CD4-positive, CD25-positive, alpha-beta regulatory T cell (primary cell): ENCODE measurements at regions not wholly inside any gene's neighbourhood (a gene's known extent, or its start where the extent isn't known, plus 50 kb on each side); places are given as distances from the start of the nearest gene placed in this dataset.
A peak's percentile ranks its signal among the peaks of the same experiment; 100 is the strongest.
"Not testable (repeated sequence)": the region's sequence is repeated elsewhere in the genome, so short reads cannot be mapped to it uniquely, and the experiment has no call there.

ENCODE experiments used
- ATAC-seq, 2 donors: fragments of 150-1000 bp; cut with Tn5 transposase; one replicate each; pipeline ENCODE4 v1.10.0; 2021; ENCODE audit warnings: low read depth in 2 of 2, moderate number of reproducible peaks in 2 of 2, moderate library complexity in 1 of 2
- DNase-seq, 3 donors: peaks; one replicate each; pipeline versions ENCODE4 v3.0.0 to v3.0.0-alpha.2; 2012 to 2022; ENCODE audit warnings: mixed read lengths in 1 of 3
- H3K27ac ChIP-seq: one replicate; pipeline ENCODE4 v1.7.0; 2013; ENCODE audit warnings: mild to moderate bottlenecking, low read length; ENCODE audit not compliant: insufficient read depth, poor library complexity, severe bottlenecking
- H3K27me3 ChIP-seq: one replicate; pipeline ENCODE4 v1.7.0; 2013; ENCODE audit warnings: low read length; ENCODE audit not compliant: control insufficient read depth, insufficient read depth
- H3K36me3 ChIP-seq: one replicate; pipeline ENCODE4 v1.7.0; 2013; ENCODE audit warnings: mild to moderate bottlenecking, low read length, moderate library complexity; ENCODE audit not compliant: control insufficient read depth, insufficient read depth
- H3K4me1 ChIP-seq: 2 replicates; pipeline ENCODE4 v1.7.0; 2013; ENCODE audit warnings: mild to moderate bottlenecking, low read length; ENCODE audit not compliant: insufficient read depth, control insufficient read depth, poor library complexity, severe bottlenecking
- H3K4me3 ChIP-seq: one replicate; pipeline ENCODE4 v1.7.0; 2013; ENCODE audit warnings: low read depth, mild to moderate bottlenecking, low read length, moderate library complexity
- H3K9me3 ChIP-seq, 2 experiments: 1 replicate in 1 of 2; 2 replicates in 1 of 2; pipeline ENCODE4 v1.7.0; 2013; ENCODE audit warnings: low read length in 2 of 2, mild to moderate bottlenecking in 1 of 2, moderate library complexity in 1 of 2; ENCODE audit not compliant: control insufficient read depth in 2 of 2
- H3K27ac Mint-ChIP-seq, 3 donors: one replicate each; pipeline ENCODE4 v1.8.0; 2020 to 2022; ENCODE audit warnings: mild to moderate bottlenecking in 3 of 3, mixed read lengths in 3 of 3, moderate library complexity in 2 of 3
- H3K27me3 Mint-ChIP-seq: one replicate; pipeline ENCODE4 v1.8.0; 2022; ENCODE audit warnings: mild to moderate bottlenecking, mixed read lengths
- H3K36me3 Mint-ChIP-seq: one replicate; pipeline ENCODE4 v1.8.0; 2020; ENCODE audit warnings: mixed read lengths
- H3K4me1 Mint-ChIP-seq, 4 donors: one replicate each; pipeline ENCODE4 v1.8.0; 2020 to 2022; ENCODE audit warnings: mixed read lengths in 4 of 4, mild to moderate bottlenecking in 1 of 4
- H3K4me3 Mint-ChIP-seq, 4 donors: one replicate each; pipeline ENCODE4 v1.8.0; 2020 to 2022; ENCODE audit warnings: mild to moderate bottlenecking in 4 of 4, mixed read lengths in 4 of 4, moderate library complexity in 3 of 4
- H3K9me3 Mint-ChIP-seq, 7 donors: one replicate each; pipeline ENCODE4 v1.8.0; 2020 to 2022; ENCODE audit warnings: mixed read lengths in 7 of 7, mild to moderate bottlenecking in 3 of 7, moderate library complexity in 2 of 7

DNA sequence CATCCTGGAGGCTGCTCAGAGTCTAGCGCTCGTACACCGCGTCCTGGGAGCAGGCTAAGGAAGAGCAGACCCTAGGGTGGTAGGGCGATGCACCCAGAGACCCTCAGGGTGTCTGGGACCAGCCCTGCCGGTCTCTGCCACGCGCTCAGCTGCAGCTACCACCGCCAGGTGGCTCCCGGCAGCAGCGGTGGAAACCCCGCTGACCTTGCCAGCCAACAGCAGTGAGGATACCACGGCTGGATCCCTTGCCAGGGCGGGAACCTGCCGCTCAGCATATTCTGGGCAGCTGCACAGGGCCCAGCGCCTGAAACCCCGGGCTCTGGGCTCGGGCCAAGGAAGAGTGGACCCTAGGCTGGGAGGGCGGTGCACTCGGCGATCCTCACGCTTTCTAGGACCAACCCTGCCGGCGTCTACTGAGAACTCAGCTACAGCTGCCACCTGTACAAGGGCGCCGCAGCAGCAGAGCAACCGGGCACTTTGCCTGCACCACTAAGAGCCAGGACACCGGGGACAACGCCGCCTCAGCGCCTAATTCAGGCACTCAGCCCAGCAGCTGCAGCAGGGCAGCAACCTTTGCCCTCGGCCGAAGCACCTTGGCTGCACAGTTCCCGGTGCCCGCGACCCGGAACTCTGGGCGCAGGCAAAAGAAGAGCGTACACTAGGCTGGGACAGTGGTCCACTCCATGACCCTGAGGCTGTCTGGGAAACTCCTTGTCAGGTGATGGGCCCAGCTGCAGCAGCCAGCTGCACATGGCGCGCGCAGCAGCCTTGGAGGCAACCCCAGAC, 80.8 kb downstream of the POTEB2 start:
- H3K4me3 Mint-ChIP-seq, H3K27me3 Mint-ChIP-seq, H3K4me1 ChIP-seq, H3K36me3 ChIP-seq, H3K27ac Mint-ChIP-seq, H3K27ac ChIP-seq, H3K9me3 Mint-ChIP-seq, H3K27me3 ChIP-seq, H3K4me3 ChIP-seq, H3K36me3 Mint-ChIP-seq, H3K4me1 Mint-ChIP-seq, H3K9me3 ChIP-seq, DNase-seq, ATAC-seq: not testable (repeated sequence)

DNA sequence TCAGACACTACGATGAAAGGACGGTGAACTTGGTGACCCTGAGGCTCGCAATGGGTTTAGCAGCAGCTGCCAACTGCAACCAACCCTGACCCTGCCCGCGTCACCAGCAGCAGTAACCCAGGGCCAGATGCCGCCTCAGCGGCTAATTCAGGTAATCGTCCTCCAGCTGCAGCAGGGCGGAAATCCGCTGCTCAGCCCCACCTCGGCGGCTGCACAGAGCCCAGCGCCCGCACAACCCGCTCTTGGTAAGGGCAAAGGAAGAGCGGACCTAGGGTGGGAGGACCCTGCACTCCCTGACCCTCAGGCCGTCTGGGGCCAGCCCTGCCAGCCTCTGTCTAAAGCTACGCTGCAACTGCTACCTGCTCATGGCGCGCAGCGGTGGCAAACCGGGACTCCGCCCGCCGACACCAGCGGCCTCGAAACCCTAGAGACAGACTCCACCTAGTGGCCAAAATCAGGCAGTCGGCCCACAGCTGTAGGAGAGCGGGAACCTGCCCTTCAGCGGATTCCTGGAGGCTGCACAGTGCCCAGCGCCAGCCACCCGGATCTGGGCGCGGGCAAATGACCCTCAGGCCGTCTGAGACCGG, 82.4 kb downstream of the POTEB2 start:
- H3K9me3 Mint-ChIP-seq, ATAC-seq: not testable (repeated sequence)

DNA sequence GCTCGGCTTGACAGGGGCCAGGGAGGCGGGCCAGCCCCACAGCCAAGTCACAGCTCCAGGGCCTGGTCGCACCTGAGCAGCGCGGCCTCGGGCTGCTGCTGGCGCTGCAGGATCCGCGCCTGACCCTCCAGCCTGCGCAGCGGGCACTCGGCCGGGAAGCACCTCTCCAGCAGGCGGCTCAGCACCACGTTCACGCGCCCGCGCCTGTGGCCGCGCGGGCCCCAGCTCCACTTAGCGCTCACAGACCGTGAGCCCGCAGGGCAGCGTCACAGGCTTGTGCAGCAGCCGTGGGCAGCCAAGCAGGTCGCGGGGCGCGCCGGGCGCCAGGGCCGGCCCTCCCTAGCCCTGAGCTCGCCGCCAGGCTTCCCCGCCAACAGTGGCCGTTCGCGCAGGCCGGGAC, 90.7 kb downstream of the POTEB2 start:
- not testable (repeated sequence) for H3K27ac Mint-ChIP-seq, H3K27ac ChIP-seq, ATAC-seq, H3K4me3 ChIP-seq, H3K4me3 Mint-ChIP-seq, H3K4me1 ChIP-seq, DNase-seq, H3K9me3 ChIP-seq, H3K36me3 ChIP-seq, H3K9me3 Mint-ChIP-seq, H3K27me3 ChIP-seq, H3K36me3 Mint-ChIP-seq, H3K27me3 Mint-ChIP-seq, H3K4me1 Mint-ChIP-seq

More for the DNA sequence above, 82.4 kb downstream of the POTEB2 start:
- H3K4me3 ChIP-seq, DNase-seq, H3K27ac ChIP-seq, H3K4me1 ChIP-seq, H3K4me1 Mint-ChIP-seq, H3K27ac Mint-ChIP-seq, H3K27me3 ChIP-seq, H3K9me3 ChIP-seq, H3K36me3 Mint-ChIP-seq, H3K36me3 ChIP-seq, H3K27me3 Mint-ChIP-seq: not testable (repeated sequence)
- H3K4me3 Mint-ChIP-seq: peak overlapping the region in 1 of 4 donors; percentile 59

DNA sequence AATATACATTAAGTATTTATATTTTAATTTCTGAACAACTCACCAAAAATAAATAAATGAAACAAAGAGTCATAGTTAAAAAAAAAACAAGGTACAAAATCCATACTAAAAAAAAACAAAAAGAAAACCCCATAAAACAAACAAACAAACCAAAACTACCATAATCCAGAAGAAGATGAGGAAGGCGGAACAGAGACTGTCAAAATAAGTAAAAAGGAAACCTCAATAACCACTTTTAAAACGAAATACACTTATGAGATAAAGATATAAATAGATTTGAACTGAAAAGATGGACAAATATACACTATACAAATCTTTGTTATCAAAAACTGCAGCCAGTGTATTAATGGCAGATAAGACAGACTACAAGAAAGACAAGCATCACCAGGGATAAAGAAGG, 98.2 kb downstream of the POTEB2 start:
- ATAC-seq, H3K4me1 Mint-ChIP-seq, H3K9me3 Mint-ChIP-seq, H3K27ac ChIP-seq, H3K27ac Mint-ChIP-seq, H3K36me3 ChIP-seq, DNase-seq, H3K27me3 Mint-ChIP-seq, H3K36me3 Mint-ChIP-seq, H3K4me3 ChIP-seq, H3K9me3 ChIP-seq, H3K4me3 Mint-ChIP-seq, H3K4me1 ChIP-seq, H3K27me3 ChIP-seq: not testable (repeated sequence)

GRCh38 chr15:20762422-20762821, 103.7 kb downstream of the POTEB2 start:
- H3K4me1 ChIP-seq, H3K4me3 Mint-ChIP-seq, H3K36me3 ChIP-seq, H3K9me3 Mint-ChIP-seq, H3K27ac Mint-ChIP-seq, H3K27ac ChIP-seq, ATAC-seq, H3K36me3 Mint-ChIP-seq, DNase-seq, H3K27me3 ChIP-seq, H3K27me3 Mint-ChIP-seq, H3K4me3 ChIP-seq, H3K9me3 ChIP-seq, H3K4me1 Mint-ChIP-seq: not testable (repeated sequence)

DNA sequence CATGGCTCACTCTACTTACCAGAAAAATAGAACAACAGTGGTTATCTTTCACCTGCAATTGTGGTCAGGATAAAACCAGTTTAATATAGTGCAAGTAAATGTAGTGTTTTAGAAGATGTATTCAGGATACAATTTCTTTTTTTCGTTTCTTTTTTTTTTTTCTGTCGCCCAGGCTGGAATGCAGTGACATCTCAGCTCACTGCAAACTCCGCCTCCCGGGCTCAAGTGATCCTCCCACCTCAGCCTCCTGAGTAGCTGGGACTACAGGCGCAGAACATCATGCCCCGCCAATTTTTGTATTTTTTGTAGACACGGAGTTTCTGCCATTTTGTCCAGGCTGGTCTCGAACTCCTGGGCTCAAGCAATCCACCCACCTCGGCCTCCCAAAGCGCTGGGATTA, 109.7 kb downstream of the POTEB2 start:
- not testable (repeated sequence) for H3K27ac ChIP-seq, DNase-seq, ATAC-seq, H3K27ac Mint-ChIP-seq, H3K36me3 Mint-ChIP-seq, H3K36me3 ChIP-seq, H3K4me1 ChIP-seq, H3K27me3 Mint-ChIP-seq, H3K27me3 ChIP-seq, H3K4me1 Mint-ChIP-seq, H3K9me3 ChIP-seq, H3K9me3 Mint-ChIP-seq, H3K4me3 ChIP-seq
- peak overlapping the region in 1 of 4 donors; percentile 78 for H3K4me3 Mint-ChIP-seq

- peak in 1 of 3 donors; percentile 9 for DNase-seq
- not testable (repeated sequence) for H3K36me3 Mint-ChIP-seq, H3K9me3 ChIP-seq, H3K27me3 Mint-ChIP-seq, H3K36me3 ChIP-seq, H3K4me1 ChIP-seq, H3K27me3 ChIP-seq, H3K27ac ChIP-seq, H3K27ac Mint-ChIP-seq, H3K4me1 Mint-ChIP-seq, H3K4me3 ChIP-seq, H3K9me3 Mint-ChIP-seq
- H3K4me3 Mint-ChIP-seq: peak overlapping the region in 1 of 4 donors; percentile 78
- ATAC-seq: peak in 1 of 2 donors; percentile 47
These were observed 110.3 kb downstream of the POTEB2 start for GRCh38 chr15:20755665-20756398.

DNA sequence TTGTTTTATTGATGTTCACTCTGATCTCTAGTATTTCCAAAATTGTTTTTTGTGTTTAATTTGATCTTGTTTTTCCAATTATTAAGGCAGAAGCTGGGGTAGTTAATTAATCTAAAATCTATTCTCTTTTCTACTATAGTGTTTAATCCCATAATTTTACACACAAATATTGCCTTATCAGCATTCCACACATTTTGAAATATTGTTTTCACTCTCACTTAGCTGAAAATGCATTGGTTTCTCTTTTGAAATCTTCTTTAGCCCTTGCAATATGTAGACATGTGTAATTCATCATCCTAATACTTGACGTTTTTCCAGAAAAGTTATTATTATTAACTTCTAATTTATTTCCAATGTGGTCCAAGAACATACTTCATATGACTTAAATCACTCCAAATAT, 132.6 kb downstream of the POTEB2 start:
- not testable (repeated sequence) for DNase-seq, H3K36me3 ChIP-seq, H3K27me3 Mint-ChIP-seq, H3K27ac Mint-ChIP-seq, H3K27ac ChIP-seq, ATAC-seq, H3K27me3 ChIP-seq, H3K4me1 Mint-ChIP-seq, H3K4me1 ChIP-seq, H3K4me3 ChIP-seq, H3K9me3 Mint-ChIP-seq, H3K4me3 Mint-ChIP-seq, H3K9me3 ChIP-seq, H3K36me3 Mint-ChIP-seq
